SK-N-SH (cell line): ENCODE measurements at regions not wholly inside any gene's neighbourhood (a gene's known extent, or its start where the extent isn't known, plus 50 kb on each side); places are given as distances from the start of the nearest gene placed in this dataset.
A peak's percentile ranks its signal among the peaks of the same experiment; 100 is the strongest.

Experiments used
- CTCF ChIA-PET: fragments of 300-600, 350-600 bp; formaldehyde crosslinking; extraction: SDS; loops from one replicate; lab custom pipeline; 2021; lab: Yijun Ruan, JAX
- POLR2A ChIA-PET: fragments of 350-600 bp; sonication (Branson Sonifier 250); formaldehyde crosslinking; extraction: SDS; loops from one replicate; lab custom pipeline; 2020; ENCODE audit warnings: antibody characterized with exemption, inconsistent platforms; lab: Yijun Ruan, JAX
- DNase-seq: peaks from one replicate; pipeline ENCODE4 v3.0.0; 2012
- H2AFZ ChIP-seq: fragments of 200-600 bp; sonication (generic); 2 replicates; pipeline ENCODE4 v1.8.1; 2016; ENCODE audit warnings: antibody characterized with exemption, mild to moderate bottlenecking, low read depth
- H3F3A ChIP-seq: fragments of 200-600 bp; sonication (generic); replicated peaks from 2 replicates; pipeline ENCODE3; 2016; ENCODE audit warnings: antibody characterized with exemption, mild to moderate bottlenecking; ENCODE audit not compliant: insufficient read depth
- H3K27ac ChIP-seq, 2 experiments: fragments of 200-500 bp in 1 of 2; fragments of 200-600 bp in 1 of 2; sonication (Bioruptor generic) in 1 of 2; sonication (generic), shearing (Covaris generic) in 1 of 2; 2 replicates each; pipeline versions ENCODE4 v1.5.1 to v1.6.1; 2014 to 2016; ENCODE audit warnings: low read depth in 2 of 2, inconsistent platforms in 1 of 2, low read length in 1 of 2, mild to moderate bottlenecking in 1 of 2, mixed read lengths in 1 of 2
- H3K27me3 ChIP-seq: fragments of 200-600 bp; sonication (generic), shearing (Covaris generic); 2 replicates; pipeline ENCODE4 v1.6.1; 2016; ENCODE audit warnings: mixed run types; ENCODE audit not compliant: insufficient read depth
- H3K36me3 ChIP-seq, 2 experiments: fragments of 200-500 bp in 1 of 2; fragments of 200-600 bp in 1 of 2; sonication (Bioruptor generic) in 1 of 2; sonication (generic) in 1 of 2; replicated peaks in 1 of 2; 2 replicates each; pipeline versions ENCODE3 to v1.5.1; 2014 to 2016; ENCODE audit warnings: low read length in 1 of 2, mild to moderate bottlenecking in 1 of 2; ENCODE audit not compliant: insufficient read depth in 2 of 2, control insufficient read depth in 1 of 2
- H3K4me1 ChIP-seq, 2 experiments: fragments of 200-500 bp in 1 of 2; fragments of 200-600 bp in 1 of 2; sonication (Bioruptor generic) in 1 of 2; sonication (generic), shearing (Covaris generic) in 1 of 2; 2 replicates each; pipeline versions ENCODE4 v1.5.1 to v1.6.1; 2014 to 2016; ENCODE audit warnings: low read depth in 1 of 2, low read length in 1 of 2, mixed run types in 1 of 2; ENCODE audit not compliant: insufficient read depth in 2 of 2, control insufficient read depth in 1 of 2
- H3K4me2 ChIP-seq: fragments of 200-600 bp; sonication (generic), shearing (Covaris generic); 2 replicates; pipeline ENCODE4 v1.6.1; 2017; ENCODE audit warnings: mixed run types
- H3K4me3 ChIP-seq, 2 experiments: fragments of 200-500 bp in 1 of 2; fragments of 200-600 bp in 1 of 2; sonication (Bioruptor generic) in 1 of 2; sonication (generic), shearing (Covaris generic) in 1 of 2; 2 replicates each; pipeline versions ENCODE4 v1.5.1 to v1.8.1; 2014 to 2016; ENCODE audit warnings: low read depth in 2 of 2, inconsistent platforms in 1 of 2, low read length in 1 of 2, mild to moderate bottlenecking in 1 of 2, mixed read lengths in 1 of 2, moderate library complexity in 1 of 2
- H3K79me2 ChIP-seq: fragments of 200-600 bp; sonication (generic); 2 replicates; pipeline ENCODE4 v1.8.1; 2017; ENCODE audit warnings: mild to moderate bottlenecking; ENCODE audit not compliant: insufficient read depth
- H3K9ac ChIP-seq: fragments of 200-600 bp; sonication (generic); 2 replicates; pipeline ENCODE4 v1.6.1; 2017; ENCODE audit warnings: mixed run types
- H3K9me2 ChIP-seq: fragments of 200-600 bp; sonication (generic); 2 replicates; pipeline ENCODE4 v1.6.1; 2017; ENCODE audit warnings: mixed run types
- H3K9me3 ChIP-seq: fragments of 200-600 bp; sonication (generic); 2 replicates; pipeline ENCODE4 v1.6.1; 2017; ENCODE audit warnings: mixed run types, mild to moderate bottlenecking, moderate library complexity
- H4K20me1 ChIP-seq: fragments of 200-600 bp; sonication (generic); 2 replicates; pipeline ENCODE4 v1.6.1; 2017; ENCODE audit warnings: mild to moderate bottlenecking, mixed run types; ENCODE audit not compliant: insufficient read depth
- ELF1 ChIP-seq: IDR thresholded peaks from 2 replicates; pipeline ENCODE4 v1.4.0; 2012
- FOXM1 ChIP-seq: IDR thresholded peaks from 2 replicates; pipeline ENCODE4 v1.4.0; 2012; ENCODE audit warnings: low read depth, mild to moderate bottlenecking
- POLR2AphosphoS5 ChIP-seq: IDR thresholded peaks from 2 replicates; pipeline ENCODE4 v1.6.1; 2012; ENCODE audit warnings: low read depth, low read length
- RFX5 ChIP-seq: IDR thresholded peaks from 2 replicates; pipeline ENCODE4 v1.6.1; 2012; ENCODE audit warnings: mild to moderate bottlenecking, improper control_type of control experiment, low read length
- SMC3 ChIP-seq: IDR thresholded peaks from 2 replicates; pipeline ENCODE4 v1.6.1; 2012; ENCODE audit warnings: low read depth, low read length, improper control_type of control experiment
- WGBS: methylation state at CpG from one replicate; pipeline ENCODE4 v1.1.6; 2017; ENCODE audit warnings: low lambda C conversion rate; 5-methylcytosine and 5-hydroxymethylcytosine counted together
- TF ChIP-seq, protein P1 (sequence below): IDR thresholded peaks from 2 replicates; pipeline ENCODE4 v1.6.1; 2012; ENCODE audit warnings: mild to moderate bottlenecking, low read depth, low read length, moderate library complexity
- TF ChIP-seq, protein P2 (sequence below): IDR thresholded peaks from 2 replicates; pipeline ENCODE4 v1.4.0; 2012; ENCODE audit warnings: low read depth, borderline replicate concordance
- TF ChIP-seq, protein P3 (sequence below): fragments of 200-600 bp; sonication (generic); IDR thresholded peaks from 2 replicates; pipeline ENCODE4 v1.6.1; 2017; ENCODE audit warnings: antibody characterized with exemption, mild to moderate bottlenecking, moderate library complexity

DNA sequence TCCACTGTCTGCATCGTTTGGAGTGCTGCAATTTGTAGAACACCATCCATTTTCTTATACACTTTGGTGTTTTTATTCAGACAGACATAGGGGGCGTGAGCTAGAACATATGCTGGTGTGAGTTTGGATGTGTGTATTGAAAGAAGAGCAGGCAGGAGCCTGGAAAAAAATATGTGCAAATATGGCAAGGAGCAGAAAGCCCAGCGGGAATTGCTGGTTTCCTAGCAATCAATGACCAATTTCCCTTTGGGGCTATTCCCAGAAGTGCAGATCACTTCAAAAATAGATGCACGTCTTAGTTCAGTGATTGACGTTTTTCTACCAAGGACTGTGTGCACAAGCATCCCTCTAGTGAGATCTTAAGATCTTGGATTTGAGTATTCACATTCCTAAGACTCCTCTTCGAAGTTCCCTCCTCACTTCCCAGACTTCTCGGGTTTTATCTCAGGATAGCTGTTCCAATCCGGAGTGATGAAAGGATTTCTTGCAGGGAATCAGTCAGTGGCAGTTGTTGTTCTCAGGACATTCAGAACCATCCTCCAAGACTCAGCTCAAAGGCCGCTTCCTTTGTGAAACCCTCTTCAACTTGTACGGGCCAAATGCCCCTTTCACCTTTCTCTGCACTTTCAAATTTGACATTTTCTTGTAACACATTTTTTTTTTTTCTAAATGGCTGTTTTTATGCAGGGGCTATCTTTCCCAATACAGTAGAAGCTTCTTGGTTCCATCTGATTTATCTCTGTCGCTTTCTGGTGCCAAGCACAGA, 268.7 kb upstream of the ASIC2 start (continued):
- TF ChIP-seq, protein P1, sequence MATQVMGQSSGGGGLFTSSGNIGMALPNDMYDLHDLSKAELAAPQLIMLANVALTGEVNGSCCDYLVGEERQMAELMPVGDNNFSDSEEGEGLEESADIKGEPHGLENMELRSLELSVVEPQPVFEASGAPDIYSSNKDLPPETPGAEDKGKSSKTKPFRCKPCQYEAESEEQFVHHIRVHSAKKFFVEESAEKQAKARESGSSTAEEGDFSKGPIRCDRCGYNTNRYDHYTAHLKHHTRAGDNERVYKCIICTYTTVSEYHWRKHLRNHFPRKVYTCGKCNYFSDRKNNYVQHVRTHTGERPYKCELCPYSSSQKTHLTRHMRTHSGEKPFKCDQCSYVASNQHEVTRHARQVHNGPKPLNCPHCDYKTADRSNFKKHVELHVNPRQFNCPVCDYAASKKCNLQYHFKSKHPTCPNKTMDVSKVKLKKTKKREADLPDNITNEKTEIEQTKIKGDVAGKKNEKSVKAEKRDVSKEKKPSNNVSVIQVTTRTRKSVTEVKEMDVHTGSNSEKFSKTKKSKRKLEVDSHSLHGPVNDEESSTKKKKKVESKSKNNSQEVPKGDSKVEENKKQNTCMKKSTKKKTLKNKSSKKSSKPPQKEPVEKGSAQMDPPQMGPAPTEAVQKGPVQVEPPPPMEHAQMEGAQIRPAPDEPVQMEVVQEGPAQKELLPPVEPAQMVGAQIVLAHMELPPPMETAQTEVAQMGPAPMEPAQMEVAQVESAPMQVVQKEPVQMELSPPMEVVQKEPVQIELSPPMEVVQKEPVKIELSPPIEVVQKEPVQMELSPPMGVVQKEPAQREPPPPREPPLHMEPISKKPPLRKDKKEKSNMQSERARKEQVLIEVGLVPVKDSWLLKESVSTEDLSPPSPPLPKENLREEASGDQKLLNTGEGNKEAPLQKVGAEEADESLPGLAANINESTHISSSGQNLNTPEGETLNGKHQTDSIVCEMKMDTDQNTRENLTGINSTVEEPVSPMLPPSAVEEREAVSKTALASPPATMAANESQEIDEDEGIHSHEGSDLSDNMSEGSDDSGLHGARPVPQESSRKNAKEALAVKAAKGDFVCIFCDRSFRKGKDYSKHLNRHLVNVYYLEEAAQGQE: no peak
- TF ChIP-seq POLR2AphosphoS5 (no peak), FOXM1 (no peak), SMC3 (no peak), RFX5 (no peak)
- TF ChIP-seq, protein P2, sequence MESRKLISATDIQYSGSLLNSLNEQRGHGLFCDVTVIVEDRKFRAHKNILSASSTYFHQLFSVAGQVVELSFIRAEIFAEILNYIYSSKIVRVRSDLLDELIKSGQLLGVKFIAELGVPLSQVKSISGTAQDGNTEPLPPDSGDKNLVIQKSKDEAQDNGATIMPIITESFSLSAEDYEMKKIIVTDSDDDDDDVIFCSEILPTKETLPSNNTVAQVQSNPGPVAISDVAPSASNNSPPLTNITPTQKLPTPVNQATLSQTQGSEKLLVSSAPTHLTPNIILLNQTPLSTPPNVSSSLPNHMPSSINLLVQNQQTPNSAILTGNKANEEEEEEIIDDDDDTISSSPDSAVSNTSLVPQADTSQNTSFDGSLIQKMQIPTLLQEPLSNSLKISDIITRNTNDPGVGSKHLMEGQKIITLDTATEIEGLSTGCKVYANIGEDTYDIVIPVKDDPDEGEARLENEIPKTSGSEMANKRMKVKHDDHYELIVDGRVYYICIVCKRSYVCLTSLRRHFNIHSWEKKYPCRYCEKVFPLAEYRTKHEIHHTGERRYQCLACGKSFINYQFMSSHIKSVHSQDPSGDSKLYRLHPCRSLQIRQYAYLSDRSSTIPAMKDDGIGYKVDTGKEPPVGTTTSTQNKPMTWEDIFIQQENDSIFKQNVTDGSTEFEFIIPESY: no peak

DNA sequence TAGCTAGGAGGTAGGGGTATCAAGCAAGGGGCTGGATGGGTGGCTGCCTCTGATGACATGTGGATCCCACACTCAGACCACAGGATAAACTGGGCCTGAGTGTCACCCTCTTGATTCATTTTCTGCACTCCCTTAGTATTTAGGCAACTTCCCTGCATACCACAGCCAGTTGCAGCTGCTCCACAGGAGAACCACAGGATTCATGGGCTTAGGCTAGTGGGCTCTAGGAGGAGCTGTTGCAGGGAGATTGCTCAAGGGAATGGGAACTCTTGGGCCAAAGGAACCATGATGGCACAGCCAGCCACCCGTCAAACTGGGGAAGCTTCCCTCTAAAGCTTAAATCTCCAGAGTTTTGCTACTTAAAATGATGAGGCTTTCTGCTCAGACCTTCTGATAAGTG, 269.7 kb upstream of the ASIC2 start:
- Histone ChIP-seq H3K79me2 (no peaks in the 10 kb centered on the region), H3K9me2 (no peaks in the 10 kb centered on the region), H3K4me3 (no peak overlapping the region), H3K27me3 (no peaks in the 10 kb centered on the region), H3K4me1 (peaks cover 0 to 19% of the 10 kb centered on the region in 2 experiments; a peak in 3 of 4 replicates), H4K20me1 (no peaks in the 10 kb centered on the region), H3K4me2 (no peak overlapping the region), H3K36me3 (no peaks in the 10 kb centered on the region), H2AFZ (no peak overlapping the region), H3K9me3 (0 out of 2 replicates have a peak, but pooled peaks cover 4% of the 10 kb centered on the region), H3K9ac (no peak overlapping the region), H3F3A (peaks cover 21% of the 10 kb centered on the region), H3K27ac (no peak overlapping the region)
- TF ChIP-seq ELF1: no peak
- TF ChIP-seq, protein P3, sequence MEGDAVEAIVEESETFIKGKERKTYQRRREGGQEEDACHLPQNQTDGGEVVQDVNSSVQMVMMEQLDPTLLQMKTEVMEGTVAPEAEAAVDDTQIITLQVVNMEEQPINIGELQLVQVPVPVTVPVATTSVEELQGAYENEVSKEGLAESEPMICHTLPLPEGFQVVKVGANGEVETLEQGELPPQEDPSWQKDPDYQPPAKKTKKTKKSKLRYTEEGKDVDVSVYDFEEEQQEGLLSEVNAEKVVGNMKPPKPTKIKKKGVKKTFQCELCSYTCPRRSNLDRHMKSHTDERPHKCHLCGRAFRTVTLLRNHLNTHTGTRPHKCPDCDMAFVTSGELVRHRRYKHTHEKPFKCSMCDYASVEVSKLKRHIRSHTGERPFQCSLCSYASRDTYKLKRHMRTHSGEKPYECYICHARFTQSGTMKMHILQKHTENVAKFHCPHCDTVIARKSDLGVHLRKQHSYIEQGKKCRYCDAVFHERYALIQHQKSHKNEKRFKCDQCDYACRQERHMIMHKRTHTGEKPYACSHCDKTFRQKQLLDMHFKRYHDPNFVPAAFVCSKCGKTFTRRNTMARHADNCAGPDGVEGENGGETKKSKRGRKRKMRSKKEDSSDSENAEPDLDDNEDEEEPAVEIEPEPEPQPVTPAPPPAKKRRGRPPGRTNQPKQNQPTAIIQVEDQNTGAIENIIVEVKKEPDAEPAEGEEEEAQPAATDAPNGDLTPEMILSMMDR: peak; percentile 44
- ChIA-PET CTCF (interaction anchor here (0.5 to 1.2 kb wide), 2 partner anchors 31 to 79 kb away, joined by 3 to 4 read pairs; no protein-coding TSS in a partner anchor), POLR2A (no interaction called here)
- DNase-seq: no peak
- WGBS: 75% methylated on average over 1 of the region's 1 CpG
